NCI-H1417 treated with DMSO at 0.1 percent for 48 hours (cell line): ENCODE measurements at regions not wholly inside any gene's neighbourhood (a gene's known extent, or its start where the extent isn't known, plus 50 kb on each side); places are given as distances from the start of the nearest gene placed in this dataset.
A peak's percentile ranks its signal among the peaks of the same experiment; 100 is the strongest.

Experiments used
- DNase-seq: peaks from one replicate; lab custom pipeline; 2025; lab: John Stamatoyannopoulos, UW

GRCh38 chr17:77266891-77267341 lies 126.1 kb downstream of the SEC14L1 start:
- no peak for DNase-seq

GRCh38 chr17:77269696-77270681 lies 129.2 kb downstream of the SEC14L1 start:
- no peak for DNase-seq

GRCh38 chr17:77271411-77271810 lies 130.6 kb downstream of the SEC14L1 start:
- DNase-seq, result no peak

- DNase-seq, result no peak
Measured at GRCh38 chr17:77273397-77274085, 132.8 kb downstream of the SEC14L1 start.

- DNase-seq, result no peak
Measured at GRCh38 chr17:77274096-77274845, 133.5 kb downstream of the SEC14L1 start.

- no peak for DNase-seq
Measured at GRCh38 chr17:77279448-77280303, 138.9 kb downstream of the SEC14L1 start.

- DNase-seq, result no peak
Measured at GRCh38 chr17:77280304-77281121, 139.7 kb downstream of the SEC14L1 start.

GRCh38 chr17:77281122-77281903 lies 140.5 kb downstream of the SEC14L1 start:
- DNase-seq, result peak; percentile 32

GRCh38 chr17:77281904-77282367 lies 141.2 kb downstream of the SEC14L1 start:
- DNase-seq, result no peak

GRCh38 chr17:77282524-77283515 lies 142.1 kb downstream of the SEC14L1 start:
- DNase-seq, result no peak

GRCh38 chr17:77284023-77284617 lies 143.4 kb downstream of the SEC14L1 start:
- DNase-seq, result no peak

- no peak for DNase-seq
Measured at GRCh38 chr17:77285594-77286390, 145.0 kb downstream of the SEC14L1 start.

- DNase-seq, result no peak
Measured at GRCh38 chr17:77286391-77286640, 145.5 kb downstream of the SEC14L1 start.

- no peak for DNase-seq
Measured at GRCh38 chr17:77286641-77287431, 146.1 kb downstream of the SEC14L1 start.

GRCh38 chr17:77287432-77288068 lies 146.8 kb downstream of the SEC14L1 start:
- DNase-seq, result no peak

- no peak for DNase-seq
Measured at GRCh38 chr17:77288115-77288619, 147.4 kb downstream of the SEC14L1 start.
